GM23338 (cell line): ENCODE measurements at regions not wholly inside any gene's neighbourhood (a gene's known extent, or its start where the extent isn't known, plus 50 kb on each side); places are given as distances from the start of the nearest gene placed in this dataset.

Experiments
- ATAC-seq: fragments of 200-7000 bp; cut with Tn5 transposase; 3 replicates; pipeline ENCODE4 v1.9.1; 2020
- DNase-seq: peaks from one replicate; pipeline ENCODE4 v3.0.0-alpha.2; 2015; ENCODE audit warnings: low spot score
- H2AFZ ChIP-seq: fragments of 200-600 bp; sonication (generic); 2 replicates; pipeline ENCODE4 v1.8.0; 2016; ENCODE audit warnings: antibody characterized with exemption, mild to moderate bottlenecking, moderate library complexity
- H3F3A ChIP-seq: fragments of 200-600 bp; sonication (generic); replicated peaks from 2 replicates; pipeline ENCODE4 v1.8.0; 2017; ENCODE audit warnings: antibody characterized with exemption, mixed run types, low read depth
- H3K27ac ChIP-seq: fragments of 200-600 bp; sonication (generic); 2 replicates; pipeline ENCODE4 v1.6.1; 2016; ENCODE audit warnings: low read depth
- H3K27me3 ChIP-seq: fragments of 200-600 bp; sonication (generic); 2 replicates; pipeline ENCODE4 v1.8.0; 2016; ENCODE audit warnings: mild to moderate bottlenecking, mixed run types, moderate library complexity; ENCODE audit not compliant: insufficient read depth
- H3K36me3 ChIP-seq: fragments of 200-600 bp; sonication (generic); 2 replicates; pipeline ENCODE4 v1.8.0; 2016; ENCODE audit warnings: mild to moderate bottlenecking; ENCODE audit not compliant: insufficient read depth
- H3K4me1 ChIP-seq: fragments of 200-600 bp; sonication (generic); 2 replicates; pipeline ENCODE4 v1.8.0; 2016; ENCODE audit warnings: mild to moderate bottlenecking, moderate library complexity; ENCODE audit not compliant: insufficient read depth
- H3K4me2 ChIP-seq: fragments of 200-600 bp; sonication (generic); 2 replicates; pipeline ENCODE4 v1.7.1; 2017; ENCODE audit warnings: mixed run types
- H3K4me3 ChIP-seq: fragments of 200-600 bp; sonication (generic); 2 replicates; pipeline ENCODE4 v1.6.1; 2016; ENCODE audit warnings: mixed run types
- H3K79me2 ChIP-seq: fragments of 200-600 bp; sonication (generic); replicated peaks from 2 replicates; pipeline ENCODE4 v1.8.0; 2017; ENCODE audit warnings: mild to moderate bottlenecking; ENCODE audit not compliant: insufficient read depth
- H3K9me2 ChIP-seq: fragments of 200-600 bp; sonication (generic); 2 replicates; pipeline ENCODE4 v1.8.0; 2017; ENCODE audit not compliant: insufficient read depth
- H4K20me1 ChIP-seq: fragments of 200-600 bp; sonication (generic); replicated peaks from 2 replicates; pipeline ENCODE4 v1.8.0; 2017; ENCODE audit warnings: mild to moderate bottlenecking; ENCODE audit not compliant: insufficient read depth
- H3K27ac Mint-ChIP-seq: 2 replicates; pipeline ENCODE4 v1.8.0; 2020; ENCODE audit warnings: inconsistent platforms, mild to moderate bottlenecking, moderate library complexity, mixed read lengths
- H3K27me3 Mint-ChIP-seq: 3 replicates; pipeline ENCODE4 v1.8.0; 2022; ENCODE audit warnings: low read depth, mild to moderate bottlenecking, moderate library complexity, mixed read lengths, inconsistent platforms; ENCODE audit not compliant: insufficient read depth, poor library complexity
- H3K36me3 Mint-ChIP-seq: 3 replicates; pipeline ENCODE4 v1.8.0; 2021; ENCODE audit warnings: low read depth, mild to moderate bottlenecking, inconsistent platforms, moderate library complexity, mixed read lengths
- H3K4me1 Mint-ChIP-seq: 3 replicates; pipeline ENCODE4 v1.8.0; 2020; ENCODE audit warnings: mild to moderate bottlenecking, inconsistent platforms, mixed read lengths
- H3K4me3 Mint-ChIP-seq: 3 replicates; pipeline ENCODE4 v1.8.0; 2021; ENCODE audit warnings: moderate library complexity, mild to moderate bottlenecking, inconsistent platforms, mixed read lengths
- H3K9me3 Mint-ChIP-seq: 3 replicates; pipeline ENCODE4 v1.8.0; 2020; ENCODE audit warnings: moderate library complexity, mild to moderate bottlenecking, inconsistent platforms, mixed read lengths
- CREB1 ChIP-seq: fragments of 250-450 bp; sonication (Bioruptor Pico); IDR thresholded peaks from 2 replicates; pipeline ENCODE4 v1.5.0; 2020; ENCODE audit warnings: low read depth, mild to moderate bottlenecking, moderate library complexity
- ETS1 ChIP-seq: IDR thresholded peaks from 2 replicates; pipeline ENCODE4 v1.6.1; 2016; ENCODE audit warnings: antibody characterized with exemption
- EZH2 ChIP-seq: fragments of 200-600 bp; sonication (generic); IDR thresholded peaks from one replicate; pipeline ENCODE4 v1.8.0; 2017; ENCODE audit warnings: antibody characterized with exemption, mild to moderate bottlenecking, low read depth; ENCODE audit not compliant: unreplicated experiment
- EZH2phosphoT487 ChIP-seq: fragments of 200-600 bp; sonication (generic); IDR thresholded peaks from one replicate; pipeline ENCODE4 v1.8.1; 2018; ENCODE audit warnings: antibody characterized with exemption; ENCODE audit not compliant: unreplicated experiment
- JUNB ChIP-seq: IDR thresholded peaks from one replicate; pipeline ENCODE4 v1.6.1; 2016; ENCODE audit warnings: antibody characterized with exemption; ENCODE audit not compliant: unreplicated experiment
- NANOG ChIP-seq: IDR thresholded peaks from 2 replicates; pipeline ENCODE4 v1.6.1; 2016; ENCODE audit warnings: antibody characterized with exemption, borderline replicate concordance
- POLR2AphosphoS5 ChIP-seq: IDR thresholded peaks from 2 replicates; pipeline ENCODE4 v1.6.1; 2016; ENCODE audit warnings: antibody characterized with exemption, low read depth
- STAT1 ChIP-seq: IDR thresholded peaks from one replicate; pipeline ENCODE4 v1.6.1; 2016; ENCODE audit warnings: antibody characterized with exemption; ENCODE audit not compliant: unreplicated experiment
- ZNF114 ChIP-seq: fragments of 250-450 bp; sonication (Bioruptor Pico); IDR thresholded peaks from 2 replicates; pipeline ENCODE4 v1.5.0; 2020; ENCODE audit warnings: mild to moderate bottlenecking, moderate library complexity
- ZNF331 ChIP-seq: fragments of 250-450 bp; sonication (Bioruptor Pico); IDR thresholded peaks from 2 replicates; pipeline ENCODE4 v1.5.0; 2020; ENCODE audit warnings: low read depth, mild to moderate bottlenecking, moderate library complexity
- ZNF462 ChIP-seq: fragments of 250-450 bp; sonication (Bioruptor Pico); IDR thresholded peaks from 2 replicates; pipeline ENCODE4 v1.5.0; 2020; ENCODE audit warnings: mild to moderate bottlenecking, moderate library complexity
- TF ChIP-seq, protein P1 (sequence below), 2 experiments: fragments of 200-600 bp in 1 of 2; sonication (generic) in 1 of 2; conservative IDR thresholded peaks; 2 replicates each; pipeline versions ENCODE4 v1.5.1 to v1.6.1; 2016 to 2017; ENCODE audit warnings: antibody characterized with exemption in 2 of 2, low read depth in 2 of 2, mild to moderate bottlenecking in 2 of 2, moderate library complexity in 1 of 2
- TF ChIP-seq, protein P2 (sequence below): IDR thresholded peaks from one replicate; pipeline ENCODE4 v1.6.1; 2018; ENCODE audit warnings: antibody characterized with exemption; ENCODE audit not compliant: unreplicated experiment

DNA sequence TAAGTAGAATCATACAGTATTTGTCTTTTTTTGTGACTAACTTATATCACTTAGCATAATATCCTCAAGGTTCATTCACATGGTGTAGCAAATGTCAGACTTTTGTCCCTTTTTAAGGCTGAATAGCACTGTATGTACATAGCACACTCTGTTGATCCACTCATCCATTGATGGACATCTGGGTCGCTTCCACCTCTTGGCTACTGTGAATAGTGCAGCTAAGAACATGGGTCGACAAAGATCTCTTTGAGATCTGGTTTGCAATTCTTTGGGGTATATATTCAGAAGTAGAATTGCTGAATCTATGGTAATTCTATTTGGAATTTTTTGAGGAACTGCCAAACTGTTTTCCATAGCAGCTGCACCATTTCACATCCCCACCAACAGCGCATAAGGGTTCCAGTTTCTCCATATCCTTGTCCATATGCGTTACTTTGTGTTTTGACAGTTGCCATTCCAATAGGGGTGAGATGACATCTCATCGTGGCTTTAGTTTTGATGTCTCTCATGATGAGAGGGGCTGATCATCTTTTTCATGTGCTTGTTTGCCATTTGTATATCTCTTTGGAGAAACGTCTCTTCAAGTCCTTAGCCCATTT, 73.9 kb downstream of the GLRX5 start:
- H3K4me1 Mint-ChIP-seq, result no peaks in the 10 kb centered on the region
- Histone ChIP-seq H3K27me3 (no peaks in the 10 kb centered on the region), H3K4me1 (no peaks in the 10 kb centered on the region), H3K36me3 (no peaks in the 10 kb centered on the region), H3F3A (no peaks in the 10 kb centered on the region), H3K4me2 (no peak overlapping the region), H3K4me3 (no peak overlapping the region), H3K27ac (no peak overlapping the region), H4K20me1 (no peaks in the 10 kb centered on the region; the same call in 1 of the 2 replicates), H3K79me2 (no peaks in the 10 kb centered on the region), H3K9me2 (no peaks in the 10 kb centered on the region), H2AFZ (no peak overlapping the region)
- H3K27me3 Mint-ChIP-seq, result peaks cover 13% of the 10 kb centered on the region
- H3K9me3 Mint-ChIP-seq, result no peaks in the 10 kb centered on the region
- no peak overlapping the region for H3K4me3 Mint-ChIP-seq
- H3K36me3 Mint-ChIP-seq, result no peaks in the 10 kb centered on the region
- H3K27ac Mint-ChIP-seq, result no peak overlapping the region
- DNase-seq (no peak), ATAC-seq (no peak)
- TF ChIP-seq POLR2AphosphoS5, result no peak
- TF ChIP-seq STAT1, result no peak
- TF ChIP-seq ETS1, result no peak
- TF ChIP-seq JUNB, result no peak
- TF ChIP-seq NANOG, result no peak
- TF ChIP-seq ZNF462 (CRISPR knock-in tag), result no peak
- no peak for TF ChIP-seq ZNF331 (CRISPR knock-in tag)
- TF ChIP-seq, protein P1, sequence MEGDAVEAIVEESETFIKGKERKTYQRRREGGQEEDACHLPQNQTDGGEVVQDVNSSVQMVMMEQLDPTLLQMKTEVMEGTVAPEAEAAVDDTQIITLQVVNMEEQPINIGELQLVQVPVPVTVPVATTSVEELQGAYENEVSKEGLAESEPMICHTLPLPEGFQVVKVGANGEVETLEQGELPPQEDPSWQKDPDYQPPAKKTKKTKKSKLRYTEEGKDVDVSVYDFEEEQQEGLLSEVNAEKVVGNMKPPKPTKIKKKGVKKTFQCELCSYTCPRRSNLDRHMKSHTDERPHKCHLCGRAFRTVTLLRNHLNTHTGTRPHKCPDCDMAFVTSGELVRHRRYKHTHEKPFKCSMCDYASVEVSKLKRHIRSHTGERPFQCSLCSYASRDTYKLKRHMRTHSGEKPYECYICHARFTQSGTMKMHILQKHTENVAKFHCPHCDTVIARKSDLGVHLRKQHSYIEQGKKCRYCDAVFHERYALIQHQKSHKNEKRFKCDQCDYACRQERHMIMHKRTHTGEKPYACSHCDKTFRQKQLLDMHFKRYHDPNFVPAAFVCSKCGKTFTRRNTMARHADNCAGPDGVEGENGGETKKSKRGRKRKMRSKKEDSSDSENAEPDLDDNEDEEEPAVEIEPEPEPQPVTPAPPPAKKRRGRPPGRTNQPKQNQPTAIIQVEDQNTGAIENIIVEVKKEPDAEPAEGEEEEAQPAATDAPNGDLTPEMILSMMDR (conservative IDR thresholded peaks at IDR 0.05; ENCODE audit: low read depth in 2 of 2), result no peak; a peak in 1 of 4 replicates
- no peak for TF ChIP-seq ZNF114 (CRISPR knock-in tag)
- no peak for TF ChIP-seq EZH2
- TF ChIP-seq, protein P2, sequence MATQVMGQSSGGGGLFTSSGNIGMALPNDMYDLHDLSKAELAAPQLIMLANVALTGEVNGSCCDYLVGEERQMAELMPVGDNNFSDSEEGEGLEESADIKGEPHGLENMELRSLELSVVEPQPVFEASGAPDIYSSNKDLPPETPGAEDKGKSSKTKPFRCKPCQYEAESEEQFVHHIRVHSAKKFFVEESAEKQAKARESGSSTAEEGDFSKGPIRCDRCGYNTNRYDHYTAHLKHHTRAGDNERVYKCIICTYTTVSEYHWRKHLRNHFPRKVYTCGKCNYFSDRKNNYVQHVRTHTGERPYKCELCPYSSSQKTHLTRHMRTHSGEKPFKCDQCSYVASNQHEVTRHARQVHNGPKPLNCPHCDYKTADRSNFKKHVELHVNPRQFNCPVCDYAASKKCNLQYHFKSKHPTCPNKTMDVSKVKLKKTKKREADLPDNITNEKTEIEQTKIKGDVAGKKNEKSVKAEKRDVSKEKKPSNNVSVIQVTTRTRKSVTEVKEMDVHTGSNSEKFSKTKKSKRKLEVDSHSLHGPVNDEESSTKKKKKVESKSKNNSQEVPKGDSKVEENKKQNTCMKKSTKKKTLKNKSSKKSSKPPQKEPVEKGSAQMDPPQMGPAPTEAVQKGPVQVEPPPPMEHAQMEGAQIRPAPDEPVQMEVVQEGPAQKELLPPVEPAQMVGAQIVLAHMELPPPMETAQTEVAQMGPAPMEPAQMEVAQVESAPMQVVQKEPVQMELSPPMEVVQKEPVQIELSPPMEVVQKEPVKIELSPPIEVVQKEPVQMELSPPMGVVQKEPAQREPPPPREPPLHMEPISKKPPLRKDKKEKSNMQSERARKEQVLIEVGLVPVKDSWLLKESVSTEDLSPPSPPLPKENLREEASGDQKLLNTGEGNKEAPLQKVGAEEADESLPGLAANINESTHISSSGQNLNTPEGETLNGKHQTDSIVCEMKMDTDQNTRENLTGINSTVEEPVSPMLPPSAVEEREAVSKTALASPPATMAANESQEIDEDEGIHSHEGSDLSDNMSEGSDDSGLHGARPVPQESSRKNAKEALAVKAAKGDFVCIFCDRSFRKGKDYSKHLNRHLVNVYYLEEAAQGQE, result no peak
- no peak for TF ChIP-seq CREB1 (CRISPR knock-in tag)
- TF ChIP-seq EZH2phosphoT487, result no peak
